ENCODE measurements at regions not wholly inside any gene's neighbourhood (a gene's known extent, or its start where the extent isn't known, plus 50 kb on each side); places are given as distances from the start of the nearest gene placed in this dataset.

DNA sequence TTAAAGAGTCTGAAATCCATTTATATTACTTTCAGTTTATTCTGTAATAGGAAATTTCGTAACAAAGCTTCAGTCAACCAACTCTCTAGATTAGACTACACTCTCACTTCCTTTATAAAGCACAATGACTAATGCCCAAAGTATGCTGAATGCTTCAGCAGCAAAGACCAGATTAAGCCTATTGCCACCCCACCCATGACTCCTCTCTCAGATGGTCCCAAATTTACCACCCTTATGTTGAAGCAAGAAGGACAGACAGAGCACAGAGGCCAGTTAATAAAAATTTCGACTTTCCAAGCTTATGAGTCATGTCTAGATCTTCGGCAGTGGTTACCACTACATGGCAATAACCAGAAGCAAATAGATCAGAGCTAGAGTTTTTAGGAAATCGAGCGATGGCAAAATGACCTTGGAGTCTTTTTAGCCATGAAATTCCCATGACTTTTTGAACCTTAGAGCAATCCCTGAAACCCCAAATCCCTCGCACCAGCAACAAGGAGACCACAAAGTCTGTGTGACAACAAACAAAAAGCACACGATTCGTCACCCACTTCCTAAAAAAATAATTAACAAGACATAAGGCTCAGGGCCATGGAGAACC is 287.8 kb upstream of the RASA1 start:
- Histone ChIP-seq H3K9me3 (ENCODE audit: severe bottlenecking) (no peaks in the 10 kb centered on the region), H3K27ac (no peak overlapping the region), H3K36me3 (no peaks in the 10 kb centered on the region), H3K27me3 (ENCODE audit: insufficient read depth, low read depth, severe bottlenecking) (no peaks in the 10 kb centered on the region), H3K4me3 (ENCODE audit: low read depth, low read length) (no peak overlapping the region)
- TF ChIP-seq, protein P1, sequence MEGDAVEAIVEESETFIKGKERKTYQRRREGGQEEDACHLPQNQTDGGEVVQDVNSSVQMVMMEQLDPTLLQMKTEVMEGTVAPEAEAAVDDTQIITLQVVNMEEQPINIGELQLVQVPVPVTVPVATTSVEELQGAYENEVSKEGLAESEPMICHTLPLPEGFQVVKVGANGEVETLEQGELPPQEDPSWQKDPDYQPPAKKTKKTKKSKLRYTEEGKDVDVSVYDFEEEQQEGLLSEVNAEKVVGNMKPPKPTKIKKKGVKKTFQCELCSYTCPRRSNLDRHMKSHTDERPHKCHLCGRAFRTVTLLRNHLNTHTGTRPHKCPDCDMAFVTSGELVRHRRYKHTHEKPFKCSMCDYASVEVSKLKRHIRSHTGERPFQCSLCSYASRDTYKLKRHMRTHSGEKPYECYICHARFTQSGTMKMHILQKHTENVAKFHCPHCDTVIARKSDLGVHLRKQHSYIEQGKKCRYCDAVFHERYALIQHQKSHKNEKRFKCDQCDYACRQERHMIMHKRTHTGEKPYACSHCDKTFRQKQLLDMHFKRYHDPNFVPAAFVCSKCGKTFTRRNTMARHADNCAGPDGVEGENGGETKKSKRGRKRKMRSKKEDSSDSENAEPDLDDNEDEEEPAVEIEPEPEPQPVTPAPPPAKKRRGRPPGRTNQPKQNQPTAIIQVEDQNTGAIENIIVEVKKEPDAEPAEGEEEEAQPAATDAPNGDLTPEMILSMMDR (IDR thresholded peaks at IDR 0.05; ENCODE audit: low read depth, low read length): no peak
- no peak for DNase-seq

DNA sequence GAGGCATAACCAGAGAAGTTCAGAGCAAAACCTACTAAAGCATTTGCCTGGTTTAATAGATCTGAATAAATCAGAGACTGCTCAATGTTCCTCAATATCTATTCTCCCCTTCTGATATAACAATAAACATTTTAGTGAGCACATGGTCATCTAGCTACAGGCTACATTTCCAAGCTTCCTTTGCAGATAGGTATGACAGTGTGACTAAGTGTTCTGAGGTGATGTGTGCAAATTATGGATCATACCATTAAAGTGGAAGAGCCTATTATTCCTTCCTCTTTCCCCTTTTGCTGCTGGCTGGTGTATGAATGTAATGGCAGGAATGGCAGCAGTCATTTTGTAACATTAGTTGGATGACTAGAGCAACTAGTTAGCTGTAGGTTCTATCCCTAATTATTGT is 285.8 kb upstream of the RASA1 start:
- Histone ChIP-seq H3K9me3 (ENCODE audit: severe bottlenecking) (no peaks in the 10 kb centered on the region), H3K27ac (no peak overlapping the region), H3K36me3 (no peaks in the 10 kb centered on the region), H3K27me3 (ENCODE audit: insufficient read depth, low read depth, severe bottlenecking) (no peaks in the 10 kb centered on the region), H3K4me3 (ENCODE audit: low read depth, low read length) (no peak overlapping the region)
- TF ChIP-seq, protein P1 (IDR thresholded peaks at IDR 0.05; ENCODE audit: low read depth, low read length): no peak
- no peak for DNase-seq

DNA sequence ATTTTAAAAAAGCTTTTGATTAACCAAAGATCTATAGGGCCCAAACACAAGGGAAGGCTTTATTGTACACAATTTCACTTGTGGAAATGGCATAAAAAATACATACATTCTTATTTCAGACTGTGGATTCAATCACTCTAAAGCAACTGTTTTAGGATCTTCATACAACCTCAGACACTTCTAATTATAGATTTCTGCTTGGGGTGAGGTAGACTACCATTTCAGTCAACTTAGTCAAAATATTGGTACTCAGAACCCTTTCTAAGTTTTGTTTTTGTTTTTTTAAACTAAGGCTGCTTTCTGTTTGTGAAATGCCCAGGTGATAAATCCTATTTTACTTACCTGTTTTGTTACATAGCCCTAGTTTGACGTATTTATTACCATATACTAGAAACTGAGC is 284.5 kb upstream of the RASA1 start:
- no peaks in the 10 kb centered on the region for H3K27me3 ChIP-seq (ENCODE audit: insufficient read depth, low read depth, severe bottlenecking)
- H3K4me3 ChIP-seq (ENCODE audit: low read depth, low read length): no peak overlapping the region
- H3K27ac ChIP-seq: no peak overlapping the region
- no peak for DNase-seq
- H3K36me3 ChIP-seq: no peaks in the 10 kb centered on the region
- TF ChIP-seq, protein P1 (IDR thresholded peaks at IDR 0.05; ENCODE audit: low read depth, low read length): no peak
- peaks cover 3% of the 10 kb centered on the region for H3K9me3 ChIP-seq (ENCODE audit: severe bottlenecking)

DNA sequence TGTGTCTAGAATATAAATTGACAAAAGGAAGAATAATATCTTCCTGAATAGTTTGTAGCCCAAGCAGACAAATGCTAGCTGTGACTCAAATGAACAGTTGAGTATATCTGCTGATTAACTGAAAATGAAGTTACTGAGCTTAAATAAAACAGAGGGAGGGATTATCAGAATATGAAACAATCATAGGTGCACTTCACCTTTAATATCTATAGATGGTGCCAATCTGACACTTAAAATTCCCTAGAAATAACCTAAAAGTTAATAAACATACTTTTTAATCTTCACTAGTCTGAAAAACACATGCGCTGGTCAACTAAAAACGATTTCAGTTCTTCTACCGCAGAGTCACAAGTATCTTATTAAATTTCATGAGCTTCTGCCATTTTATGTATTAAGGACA is 280.8 kb upstream of the RASA1 start:
- TF ChIP-seq, protein P1 (IDR thresholded peaks at IDR 0.05; ENCODE audit: low read depth, low read length): no peak
- Histone ChIP-seq H3K9me3 (ENCODE audit: severe bottlenecking) (peaks cover 3% of the 10 kb centered on the region), H3K27ac (no peak overlapping the region), H3K36me3 (no peaks in the 10 kb centered on the region), H3K27me3 (ENCODE audit: insufficient read depth, low read depth, severe bottlenecking) (no peaks in the 10 kb centered on the region), H3K4me3 (ENCODE audit: low read depth, low read length) (no peak overlapping the region)
- DNase-seq: no peak

DNA sequence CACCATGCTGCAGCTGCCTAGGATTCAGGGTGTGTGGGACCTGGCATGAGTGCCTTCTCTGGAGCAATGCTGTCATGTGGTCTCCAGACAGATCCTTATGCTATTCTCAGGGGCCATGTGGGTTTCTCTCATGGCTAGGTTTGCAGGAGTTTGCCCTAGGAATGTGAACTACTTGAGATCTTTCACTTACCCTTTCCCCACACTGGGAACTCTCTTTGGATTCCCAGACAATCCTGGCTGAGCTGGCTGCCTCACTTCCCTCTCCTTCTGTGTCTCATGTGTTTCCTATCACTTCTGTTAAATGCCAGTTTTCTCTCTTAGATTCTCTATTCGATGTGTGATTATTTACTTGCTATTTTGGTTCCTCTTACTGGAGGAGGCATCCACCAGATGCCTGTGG is 270.2 kb upstream of the RASA1 start:
- no peaks in the 10 kb centered on the region for H3K36me3 ChIP-seq
- H3K27me3 ChIP-seq (ENCODE audit: insufficient read depth, low read depth, severe bottlenecking): no peaks in the 10 kb centered on the region
- TF ChIP-seq, protein P1 (IDR thresholded peaks at IDR 0.05; ENCODE audit: low read depth, low read length): no peak
- no peak for DNase-seq
- H3K9me3 ChIP-seq (ENCODE audit: severe bottlenecking): peaks cover 4% of the 10 kb centered on the region
- no peak overlapping the region for H3K4me3 ChIP-seq (ENCODE audit: low read depth, low read length)
- no peak overlapping the region for H3K27ac ChIP-seq

DNA sequence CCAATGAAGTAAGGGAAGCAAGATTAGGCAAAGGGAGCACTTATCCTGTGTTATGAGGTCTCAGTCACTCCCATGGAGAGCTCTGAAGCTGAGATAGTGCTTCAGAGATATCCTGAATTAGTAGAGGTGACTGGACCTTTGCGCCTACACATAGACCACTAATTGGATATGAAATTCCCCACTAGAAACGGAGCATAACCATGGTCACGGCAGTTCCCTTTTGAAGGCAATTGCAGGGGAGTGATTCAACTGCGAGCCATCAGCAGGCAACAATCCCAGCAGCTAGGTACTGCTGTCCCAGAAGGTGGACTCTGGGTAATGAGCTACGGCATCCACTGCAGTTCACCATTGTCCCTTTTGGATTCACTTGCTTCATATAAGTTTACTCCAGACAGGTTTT is 267.7 kb upstream of the RASA1 start:
- no peaks in the 10 kb centered on the region for H3K36me3 ChIP-seq
- H3K27ac ChIP-seq: no peak overlapping the region
- H3K4me3 ChIP-seq (ENCODE audit: low read depth, low read length): no peak overlapping the region
- TF ChIP-seq, protein P1 (IDR thresholded peaks at IDR 0.05; ENCODE audit: low read depth, low read length): no peak
- no peaks in the 10 kb centered on the region for H3K9me3 ChIP-seq (ENCODE audit: severe bottlenecking)
- no peaks in the 10 kb centered on the region for H3K27me3 ChIP-seq (ENCODE audit: insufficient read depth, low read depth, severe bottlenecking)
- DNase-seq: no peak

Data from WERI-Rb-1 (cell line).